Esophagus squamous epithelium (tissue), 4 donors: ENCODE measurements at regions not wholly inside any gene's neighbourhood (a gene's known extent, or its start where the extent isn't known, plus 50 kb on each side); places are given as distances from the start of the nearest gene placed in this dataset.

Experiments
- POLR2A ChIP-seq, 4 donors: fragments of 450-650 bp; IDR thresholded peaks; one replicate each; pipeline ENCODE4 v1.6.1; 2017; ENCODE audit warnings: antibody characterized with exemption in 4 of 4, mild to moderate bottlenecking in 4 of 4, moderate library complexity in 3 of 4
- TF ChIP-seq, protein P1 (sequence below), 6 experiments: fragments of 450-650 bp in 4 of 6; fragments of 200-600 bp in 2 of 6; sonication (generic) in 2 of 6; IDR thresholded peaks; one replicate each; pipeline ENCODE4 v1.5.1; 2016 to 2019; ENCODE audit warnings: antibody characterized with exemption in 6 of 6, mild to moderate bottlenecking in 4 of 6, moderate library complexity in 4 of 6

DNA sequence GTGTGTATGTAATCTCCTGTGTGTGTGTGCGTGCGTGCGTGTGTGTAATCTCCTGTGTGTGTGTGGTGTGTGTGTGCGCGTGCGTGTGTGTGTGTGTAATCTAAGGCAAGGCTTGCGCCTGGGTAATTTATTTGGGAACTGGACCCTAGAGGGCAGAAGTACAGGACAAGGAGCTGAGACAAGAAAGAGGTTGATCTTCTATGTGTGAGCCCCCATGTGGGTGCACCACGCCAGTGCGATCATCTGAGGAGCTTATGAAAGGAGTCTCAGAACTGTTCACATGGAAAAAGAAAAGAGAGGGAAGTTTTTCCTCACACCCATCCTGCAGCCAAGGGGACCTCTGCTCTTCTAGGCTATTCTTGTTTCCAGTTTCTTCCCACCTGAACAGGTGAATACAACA is 220.1 kb upstream of the GGTLC1 start:
- TF ChIP-seq, protein P1, sequence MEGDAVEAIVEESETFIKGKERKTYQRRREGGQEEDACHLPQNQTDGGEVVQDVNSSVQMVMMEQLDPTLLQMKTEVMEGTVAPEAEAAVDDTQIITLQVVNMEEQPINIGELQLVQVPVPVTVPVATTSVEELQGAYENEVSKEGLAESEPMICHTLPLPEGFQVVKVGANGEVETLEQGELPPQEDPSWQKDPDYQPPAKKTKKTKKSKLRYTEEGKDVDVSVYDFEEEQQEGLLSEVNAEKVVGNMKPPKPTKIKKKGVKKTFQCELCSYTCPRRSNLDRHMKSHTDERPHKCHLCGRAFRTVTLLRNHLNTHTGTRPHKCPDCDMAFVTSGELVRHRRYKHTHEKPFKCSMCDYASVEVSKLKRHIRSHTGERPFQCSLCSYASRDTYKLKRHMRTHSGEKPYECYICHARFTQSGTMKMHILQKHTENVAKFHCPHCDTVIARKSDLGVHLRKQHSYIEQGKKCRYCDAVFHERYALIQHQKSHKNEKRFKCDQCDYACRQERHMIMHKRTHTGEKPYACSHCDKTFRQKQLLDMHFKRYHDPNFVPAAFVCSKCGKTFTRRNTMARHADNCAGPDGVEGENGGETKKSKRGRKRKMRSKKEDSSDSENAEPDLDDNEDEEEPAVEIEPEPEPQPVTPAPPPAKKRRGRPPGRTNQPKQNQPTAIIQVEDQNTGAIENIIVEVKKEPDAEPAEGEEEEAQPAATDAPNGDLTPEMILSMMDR (IDR thresholded peaks at IDR 0.05) = no peak
- TF ChIP-seq POLR2A (IDR thresholded peaks at IDR 0.05) = no peak
